Erythroblast (primary cell): ENCODE measurements at regions not wholly inside any gene's neighbourhood (a gene's known extent, or its start where the extent isn't known, plus 50 kb on each side); places are given as distances from the start of the nearest gene placed in this dataset.

Experiments
- GATA1 ChIP-seq: IDR thresholded peaks from 2 replicates; pipeline ENCODE4 v1.6.1; 2011; ENCODE audit warnings: low read depth, mild to moderate bottlenecking, control low read depth, low read length, moderate library complexity
- POLR2A ChIP-seq: IDR thresholded peaks from 2 replicates; pipeline ENCODE4 v1.6.1; 2011; ENCODE audit warnings: mild to moderate bottlenecking, low read length

DNA sequence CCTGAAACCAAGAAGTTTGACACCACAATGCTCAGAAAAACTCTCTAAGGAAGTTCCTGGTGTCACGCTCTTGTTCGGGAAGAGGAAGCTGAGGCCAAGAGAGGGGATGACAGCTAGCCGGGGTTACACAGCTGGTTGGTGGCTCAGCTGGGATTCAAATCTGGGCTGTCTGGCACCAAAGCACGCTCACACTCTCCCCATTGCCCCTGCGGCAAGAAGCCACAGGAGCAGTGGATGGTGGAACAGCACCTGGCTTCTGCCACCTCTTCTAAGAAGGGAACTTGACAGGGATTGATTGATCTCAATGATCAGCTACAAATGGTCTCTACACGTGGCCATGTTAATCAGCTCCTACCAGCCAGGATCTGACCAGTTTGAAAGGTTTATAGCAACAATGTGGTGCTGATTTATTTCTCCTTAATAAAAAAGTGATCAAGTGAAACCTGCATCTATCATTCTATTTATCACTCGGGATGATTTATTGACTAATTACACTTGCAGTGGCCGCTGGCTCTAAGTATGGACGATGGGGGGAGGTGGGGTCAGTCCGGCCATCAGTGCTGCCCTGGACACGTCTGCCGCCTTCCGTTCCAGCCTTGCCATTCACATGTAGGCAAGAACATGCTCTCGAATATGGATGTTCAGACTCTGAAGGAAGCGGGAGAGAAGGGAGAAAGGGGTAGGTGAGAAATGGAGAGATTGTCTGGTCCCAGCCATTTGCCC is 71.9 kb upstream of the TOP1 start:
- TF ChIP-seq POLR2A (no peak), GATA1 (no peak)
